ENCODE measurements at regions not wholly inside any gene's neighbourhood (a gene's known extent, or its start where the extent isn't known, plus 50 kb on each side); places are given as distances from the start of the nearest gene placed in this dataset.
"Not testable (repeated sequence)": the region's sequence is repeated elsewhere in the genome, so short reads cannot be mapped to it uniquely, and the experiment has no call there.

DNA sequence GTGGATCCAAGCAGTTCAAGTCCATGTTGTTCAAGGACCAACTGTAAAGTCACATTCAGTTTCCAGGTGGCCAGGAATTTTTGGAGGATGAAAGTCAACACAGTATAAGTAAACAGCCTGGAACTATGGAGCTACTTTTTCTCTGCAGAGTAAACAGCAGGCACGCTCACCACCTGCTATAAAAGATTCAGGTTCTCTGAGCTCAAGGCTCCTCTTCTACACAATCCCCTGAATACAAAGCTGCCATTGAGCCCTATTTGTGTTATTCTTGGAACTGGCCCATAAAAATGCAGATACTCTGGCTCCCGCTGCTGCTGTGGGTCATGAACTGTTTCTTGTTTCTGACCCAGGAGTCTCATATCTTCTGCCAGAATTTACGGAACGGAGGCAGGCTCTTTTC lies 56.9 kb upstream of the PRR5 start:
- TF ChIP-seq ARNTL (CRISPR knock-in tag; IDR thresholded peaks at IDR 0.05; ENCODE audit: borderline replicate concordance, low read depth) (no peak), SNAI2 (CRISPR knock-in tag; IDR thresholded peaks at IDR 0.05) (no peak), OSR1 (CRISPR knock-in tag; IDR thresholded peaks at IDR 0.05) (no peak), TOX (CRISPR knock-in tag; IDR thresholded peaks at IDR 0.05; ENCODE audit: borderline replicate concordance) (no peak), ZC3H10 (CRISPR knock-in tag; IDR thresholded peaks at IDR 0.05) (no peak)
- no peak for ATAC-seq

DNA sequence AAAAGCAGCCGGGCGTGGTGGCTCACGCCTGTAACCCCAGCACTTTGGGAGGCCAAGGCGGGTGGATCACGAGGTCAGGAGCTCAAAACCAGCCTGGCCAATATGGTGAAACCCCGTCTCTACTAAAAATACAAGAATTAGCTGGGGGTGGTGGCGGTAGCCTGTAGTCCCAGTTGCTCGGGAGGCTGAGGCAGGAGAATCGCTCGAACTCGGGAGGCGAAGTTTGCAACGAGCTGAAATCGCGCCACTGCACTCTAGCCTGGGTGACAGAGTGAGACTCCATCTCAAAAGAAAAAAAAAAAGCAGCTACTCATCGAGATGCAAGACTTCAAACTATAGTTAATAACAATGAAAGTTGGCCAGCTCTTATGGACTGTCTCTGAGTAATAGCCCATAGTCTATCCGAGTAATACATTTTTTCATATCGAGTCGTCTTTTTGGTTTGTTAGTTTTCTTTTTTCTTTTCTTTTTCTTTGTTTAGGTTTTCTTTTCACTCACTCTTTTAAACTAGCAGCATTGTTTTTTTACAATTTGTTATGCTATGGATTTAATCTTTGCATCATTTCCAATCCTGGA lies 58.4 kb upstream of the PRR5 start:
- ATAC-seq = not testable (repeated sequence)

DNA sequence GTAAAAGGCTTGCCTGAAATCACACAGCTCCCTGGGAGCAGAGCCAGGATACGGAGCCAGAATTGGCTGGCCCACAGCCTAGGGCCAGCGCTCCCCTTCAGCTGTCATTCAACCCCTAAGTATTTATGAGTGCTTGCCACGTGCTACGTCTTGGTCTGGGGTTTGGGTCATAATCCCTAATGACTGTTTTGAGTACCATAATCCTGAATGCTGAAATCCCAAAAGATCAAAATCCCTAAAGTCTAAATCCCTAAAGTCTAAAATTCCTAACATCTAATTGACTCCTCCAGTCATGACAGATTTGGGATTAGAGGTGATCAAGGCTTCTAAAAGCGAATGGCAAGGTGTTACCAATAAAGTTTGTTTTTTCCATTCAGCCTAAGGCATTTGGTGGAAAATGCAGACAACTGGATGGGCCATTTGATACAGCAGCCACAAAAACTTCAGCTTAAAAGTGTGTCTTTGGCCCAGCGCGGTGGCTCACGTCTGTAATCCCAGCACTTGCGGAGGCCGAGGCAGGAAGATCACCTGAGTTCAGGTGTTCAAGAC lies 59.8 kb upstream of the PRR5 start:
- TF ChIP-seq, protein P1, sequence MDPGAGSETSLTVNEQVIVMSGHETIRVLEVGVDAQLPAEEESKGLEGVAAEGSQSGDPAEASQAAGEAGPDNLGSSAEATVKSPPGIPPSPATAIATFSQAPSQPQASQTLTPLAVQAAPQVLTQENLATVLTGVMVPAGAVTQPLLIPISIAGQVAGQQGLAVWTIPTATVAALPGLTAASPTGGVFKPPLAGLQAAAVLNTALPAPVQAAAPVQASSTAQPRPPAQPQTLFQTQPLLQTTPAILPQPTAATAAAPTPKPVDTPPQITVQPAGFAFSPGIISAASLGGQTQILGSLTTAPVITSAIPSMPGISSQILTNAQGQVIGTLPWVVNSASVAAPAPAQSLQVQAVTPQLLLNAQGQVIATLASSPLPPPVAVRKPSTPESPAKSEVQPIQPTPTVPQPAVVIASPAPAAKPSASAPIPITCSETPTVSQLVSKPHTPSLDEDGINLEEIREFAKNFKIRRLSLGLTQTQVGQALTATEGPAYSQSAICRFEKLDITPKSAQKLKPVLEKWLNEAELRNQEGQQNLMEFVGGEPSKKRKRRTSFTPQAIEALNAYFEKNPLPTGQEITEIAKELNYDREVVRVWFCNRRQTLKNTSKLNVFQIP (CRISPR knock-in tag; IDR thresholded peaks at IDR 0.05; ENCODE audit: borderline replicate concordance, low read depth) = no peak
- TF ChIP-seq TOX (CRISPR knock-in tag; IDR thresholded peaks at IDR 0.05; ENCODE audit: borderline replicate concordance) (no peak), PPARA (CRISPR knock-in tag; IDR thresholded peaks at IDR 0.05; ENCODE audit: borderline replicate concordance) (no peak), GLIS3 (CRISPR knock-in tag; IDR thresholded peaks at IDR 0.05) (no peak), ZFP3 (CRISPR knock-in tag; IDR thresholded peaks at IDR 0.05) (no peak), RARB (CRISPR knock-in tag; IDR thresholded peaks at IDR 0.05) (no peak), ISL1 (CRISPR knock-in tag; IDR thresholded peaks at IDR 0.05) (no peak), ARNTL (CRISPR knock-in tag; IDR thresholded peaks at IDR 0.05; ENCODE audit: borderline replicate concordance, low read depth) (no peak), ZNF70 (CRISPR knock-in tag; IDR thresholded peaks at IDR 0.05) (no peak)
- TF ChIP-seq, protein P2, sequence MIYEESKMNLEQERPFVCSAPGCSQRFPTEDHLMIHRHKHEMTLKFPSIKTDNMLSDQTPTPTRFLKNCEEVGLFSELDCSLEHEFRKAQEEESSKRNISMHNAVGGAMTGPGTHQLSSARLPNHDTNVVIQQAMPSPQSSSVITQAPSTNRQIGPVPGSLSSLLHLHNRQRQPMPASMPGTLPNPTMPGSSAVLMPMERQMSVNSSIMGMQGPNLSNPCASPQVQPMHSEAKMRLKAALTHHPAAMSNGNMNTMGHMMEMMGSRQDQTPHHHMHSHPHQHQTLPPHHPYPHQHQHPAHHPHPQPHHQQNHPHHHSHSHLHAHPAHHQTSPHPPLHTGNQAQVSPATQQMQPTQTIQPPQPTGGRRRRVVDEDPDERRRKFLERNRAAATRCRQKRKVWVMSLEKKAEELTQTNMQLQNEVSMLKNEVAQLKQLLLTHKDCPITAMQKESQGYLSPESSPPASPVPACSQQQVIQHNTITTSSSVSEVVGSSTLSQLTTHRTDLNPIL (CRISPR knock-in tag; IDR thresholded peaks at IDR 0.05; ENCODE audit: low read depth) = no peak

DNA sequence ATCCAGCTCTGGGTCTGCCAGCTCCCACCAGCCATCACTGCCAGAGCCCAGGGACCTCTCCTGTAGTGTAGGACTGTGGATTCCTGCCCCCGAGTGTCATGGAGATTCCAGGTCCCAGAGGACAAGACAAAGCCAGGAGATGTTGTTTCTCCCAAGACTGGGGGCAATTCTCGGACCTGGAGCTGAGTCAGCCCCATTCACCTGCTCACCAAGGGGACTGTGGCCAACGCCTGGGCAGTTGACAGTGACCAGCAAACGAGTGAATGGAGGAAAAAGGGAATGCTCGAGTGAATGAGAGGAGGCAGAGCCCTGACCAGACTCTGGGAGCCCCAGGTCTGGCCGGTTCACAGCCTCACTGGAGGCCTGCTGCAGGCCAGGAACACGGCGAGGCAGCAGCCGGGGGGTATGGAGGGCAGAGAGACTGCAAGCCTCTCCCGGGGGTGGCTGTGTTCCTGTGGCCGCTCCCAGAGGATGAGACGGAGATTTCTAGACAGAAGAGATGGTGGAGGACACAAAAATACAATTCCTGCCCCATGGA lies 61.3 kb upstream of the PRR5 start:
- no peak for ATAC-seq
- TF ChIP-seq TCF4 (CRISPR knock-in tag; IDR thresholded peaks at IDR 0.05; ENCODE audit: borderline replicate concordance) = no peak
- no peak for TF ChIP-seq BACH2 (CRISPR knock-in tag; IDR thresholded peaks at IDR 0.05; ENCODE audit: borderline replicate concordance)
- no peak for TF ChIP-seq OSR1 (CRISPR knock-in tag; IDR thresholded peaks at IDR 0.05)
- TF ChIP-seq ZNF565 (CRISPR knock-in tag; conservative IDR thresholded peaks at IDR 0.05; ENCODE audit: low read depth) = no peak
- no peak for TF ChIP-seq ZC3H10 (CRISPR knock-in tag; IDR thresholded peaks at IDR 0.05)
- no peak for TF ChIP-seq ESRRG (CRISPR knock-in tag; IDR thresholded peaks at IDR 0.05)
- no peak for TF ChIP-seq RARB (CRISPR knock-in tag; IDR thresholded peaks at IDR 0.05)
- TF ChIP-seq CSDC2 (CRISPR knock-in tag; IDR thresholded peaks at IDR 0.05) = no peak
- TF ChIP-seq, protein P3, sequence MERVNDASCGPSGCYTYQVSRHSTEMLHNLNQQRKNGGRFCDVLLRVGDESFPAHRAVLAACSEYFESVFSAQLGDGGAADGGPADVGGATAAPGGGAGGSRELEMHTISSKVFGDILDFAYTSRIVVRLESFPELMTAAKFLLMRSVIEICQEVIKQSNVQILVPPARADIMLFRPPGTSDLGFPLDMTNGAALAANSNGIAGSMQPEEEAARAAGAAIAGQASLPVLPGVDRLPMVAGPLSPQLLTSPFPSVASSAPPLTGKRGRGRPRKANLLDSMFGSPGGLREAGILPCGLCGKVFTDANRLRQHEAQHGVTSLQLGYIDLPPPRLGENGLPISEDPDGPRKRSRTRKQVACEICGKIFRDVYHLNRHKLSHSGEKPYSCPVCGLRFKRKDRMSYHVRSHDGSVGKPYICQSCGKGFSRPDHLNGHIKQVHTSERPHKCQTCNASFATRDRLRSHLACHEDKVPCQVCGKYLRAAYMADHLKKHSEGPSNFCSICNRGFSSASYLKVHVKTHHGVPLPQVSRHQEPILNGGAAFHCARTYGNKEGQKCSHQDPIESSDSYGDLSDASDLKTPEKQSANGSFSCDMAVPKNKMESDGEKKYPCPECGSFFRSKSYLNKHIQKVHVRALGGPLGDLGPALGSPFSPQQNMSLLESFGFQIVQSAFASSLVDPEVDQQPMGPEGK (CRISPR knock-in tag; IDR thresholded peaks at IDR 0.05; ENCODE audit: borderline replicate concordance) = no peak
- no peak for TF ChIP-seq ZFP3 (CRISPR knock-in tag; IDR thresholded peaks at IDR 0.05)
- TF ChIP-seq, protein P1 (CRISPR knock-in tag; IDR thresholded peaks at IDR 0.05; ENCODE audit: borderline replicate concordance, low read depth) = no peak
- TF ChIP-seq, protein P4, sequence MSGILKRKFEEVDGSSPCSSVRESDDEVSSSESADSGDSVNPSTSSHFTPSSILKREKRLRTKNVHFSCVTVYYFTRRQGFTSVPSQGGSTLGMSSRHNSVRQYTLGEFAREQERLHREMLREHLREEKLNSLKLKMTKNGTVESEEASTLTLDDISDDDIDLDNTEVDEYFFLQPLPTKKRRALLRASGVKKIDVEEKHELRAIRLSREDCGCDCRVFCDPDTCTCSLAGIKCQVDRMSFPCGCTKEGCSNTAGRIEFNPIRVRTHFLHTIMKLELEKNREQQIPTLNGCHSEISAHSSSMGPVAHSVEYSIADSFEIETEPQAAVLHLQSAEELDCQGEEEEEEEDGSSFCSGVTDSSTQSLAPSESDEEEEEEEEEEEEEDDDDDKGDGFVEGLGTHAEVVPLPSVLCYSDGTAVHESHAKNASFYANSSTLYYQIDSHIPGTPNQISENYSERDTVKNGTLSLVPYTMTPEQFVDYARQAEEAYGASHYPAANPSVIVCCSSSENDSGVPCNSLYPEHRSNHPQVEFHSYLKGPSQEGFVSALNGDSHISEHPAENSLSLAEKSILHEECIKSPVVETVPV (CRISPR knock-in tag; IDR thresholded peaks at IDR 0.05) = no peak
- no peak for TF ChIP-seq SNAI2 (CRISPR knock-in tag; IDR thresholded peaks at IDR 0.05)
- TF ChIP-seq ZFP30 (CRISPR knock-in tag; IDR thresholded peaks at IDR 0.05) = no peak
- no peak for TF ChIP-seq GLIS3 (CRISPR knock-in tag; IDR thresholded peaks at IDR 0.05)
- no peak for TF ChIP-seq PPARA (CRISPR knock-in tag; IDR thresholded peaks at IDR 0.05; ENCODE audit: borderline replicate concordance)

More for the DNA sequence above, 59.8 kb upstream of the PRR5 start:
- no peak for ATAC-seq
